Femur (tissue), 1 donor: ENCODE measurements at regions not wholly inside any gene's neighbourhood (a gene's known extent, or its start where the extent isn't known, plus 50 kb on each side); places are given as distances from the start of the nearest gene placed in this dataset.
"Not testable (repeated sequence)": the region's sequence is repeated elsewhere in the genome, so short reads cannot be mapped to it uniquely, and the experiment has no call there.

Experiments used
- DNase-seq: peaks from one replicate; pipeline ENCODE4 v3.0.0-alpha.2; 2017

GRCh38 chr4:170682558-170683294 lies 593.0 kb upstream of the AADAT start:
- no peak for DNase-seq

- DNase-seq = not testable (repeated sequence)
These were observed 592.3 kb upstream of the AADAT start for GRCh38 chr4:170682087-170682486.

GRCh38 chr4:170675568-170676262 lies 586.0 kb upstream of the AADAT start:
- DNase-seq = no peak

GRCh38 chr4:170674176-170674575 lies 584.4 kb upstream of the AADAT start:
- no peak for DNase-seq

DNA sequence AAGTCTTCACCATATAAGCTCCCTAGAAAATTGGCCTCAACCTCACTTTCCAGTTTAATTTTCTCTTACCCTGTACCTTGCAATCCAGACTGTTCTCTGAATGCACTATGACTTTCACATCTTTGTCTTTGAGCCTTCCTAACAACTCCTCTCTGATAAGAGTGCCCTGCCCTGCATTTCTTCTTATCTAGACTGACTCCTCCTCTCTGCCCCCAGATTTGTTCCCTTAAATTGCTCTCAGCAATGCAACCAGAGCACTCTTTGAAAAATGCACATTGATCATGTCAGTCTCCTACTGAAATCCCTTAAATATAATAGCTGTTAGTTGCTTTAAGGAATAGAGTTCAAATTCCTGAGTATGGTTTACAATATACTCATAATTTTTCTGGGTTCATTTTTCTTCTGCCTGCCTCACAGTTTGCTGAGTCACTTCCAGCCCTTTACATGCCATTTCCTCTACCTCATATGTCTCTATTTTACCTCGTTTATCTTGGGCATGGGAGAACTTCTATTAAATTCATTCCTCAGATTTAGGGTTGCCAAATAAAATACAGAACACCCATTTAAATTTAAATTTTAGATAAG lies 582.7 kb upstream of the AADAT start:
- DNase-seq = no peak

- no peak for DNase-seq
These were observed 581.4 kb upstream of the AADAT start for GRCh38 chr4:170671171-170671570.

DNA sequence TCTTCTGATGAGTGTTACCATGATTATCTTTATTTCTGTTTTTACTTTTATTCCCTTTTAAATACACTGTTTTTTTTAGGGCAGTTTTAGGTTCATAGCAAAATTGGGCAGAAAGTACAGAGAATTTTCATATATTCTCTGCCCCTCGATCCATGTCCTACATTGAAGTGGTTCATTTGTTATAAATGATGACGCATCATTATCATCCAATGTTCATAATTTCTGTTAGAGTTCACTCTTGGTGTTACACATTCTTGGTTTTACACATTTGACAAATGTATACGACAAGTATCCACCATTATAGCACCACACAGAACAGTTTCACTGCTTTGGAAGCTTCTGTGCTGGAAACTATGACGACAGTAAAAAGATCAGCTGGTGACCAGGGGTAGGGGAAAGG lies 578.1 kb upstream of the AADAT start:
- no peak for DNase-seq

GRCh38 chr4:170666909-170667308 lies 577.2 kb upstream of the AADAT start:
- DNase-seq = no peak

DNA sequence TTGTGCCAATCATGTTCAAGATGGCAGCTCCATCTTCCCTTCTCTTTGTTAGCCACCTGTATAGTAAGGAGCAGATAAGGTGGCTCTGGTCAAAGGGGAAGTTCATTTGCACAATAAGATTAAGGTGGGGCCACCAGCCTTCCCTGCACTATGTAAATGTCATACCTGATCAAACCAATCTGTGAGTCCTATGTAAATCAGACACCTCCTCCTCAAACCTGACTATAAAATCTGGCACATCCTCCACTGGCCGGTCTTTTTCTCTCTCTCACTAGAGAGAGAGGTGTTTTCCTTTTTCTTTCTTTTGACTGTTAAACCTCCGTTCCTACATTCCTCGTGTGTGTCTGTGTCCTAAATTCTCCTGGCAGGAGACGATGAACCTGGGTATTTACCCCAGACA lies 572.5 kb upstream of the AADAT start:
- no peak for DNase-seq

- DNase-seq = no peak
These were observed 568.0 kb upstream of the AADAT start for GRCh38 chr4:170657761-170658160.

DNA sequence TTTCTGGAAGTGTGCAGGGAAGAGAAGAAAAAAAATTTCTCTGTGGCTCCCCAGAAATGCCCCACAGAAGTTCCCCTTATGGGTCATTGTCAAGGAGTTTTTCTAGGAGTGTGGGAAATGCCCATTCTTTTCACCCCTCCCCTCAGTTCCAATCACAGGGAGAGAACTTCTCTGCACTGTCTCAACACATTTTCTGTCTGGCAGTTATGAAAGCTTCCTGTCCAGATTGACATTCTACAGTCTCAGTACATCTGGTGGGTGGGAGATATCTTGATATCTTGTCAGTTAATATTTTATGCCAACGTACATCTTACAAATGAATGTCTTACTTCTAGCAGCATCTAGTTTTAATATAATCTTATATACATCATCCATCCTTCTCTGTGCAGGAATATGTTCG lies 566.8 kb upstream of the AADAT start:
- no peak for DNase-seq

- DNase-seq = no peak
These were observed 562.8 kb upstream of the AADAT start for GRCh38 chr4:170652571-170652970.

DNA sequence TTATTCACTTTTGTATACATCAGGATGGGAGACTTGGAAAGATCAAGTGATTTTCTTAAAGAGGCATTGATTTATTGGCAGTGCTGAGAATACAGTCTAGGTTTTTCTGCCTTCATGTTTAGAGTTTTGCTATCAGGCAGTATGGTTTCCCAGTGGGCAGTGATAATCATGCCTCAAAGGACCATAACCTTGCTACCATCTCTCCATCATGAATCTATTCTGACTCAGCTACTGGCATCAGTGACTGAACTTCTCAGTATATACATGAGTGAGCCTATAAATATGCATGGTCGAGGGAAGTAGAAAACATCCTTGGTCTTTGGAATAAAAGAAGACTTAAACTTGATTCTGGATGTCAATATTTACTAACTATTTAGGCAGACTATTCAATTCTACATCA lies 562.0 kb upstream of the AADAT start:
- no peak for DNase-seq

- DNase-seq = no peak
These were observed 537.7 kb upstream of the AADAT start for GRCh38 chr4:170627418-170627817.

DNA sequence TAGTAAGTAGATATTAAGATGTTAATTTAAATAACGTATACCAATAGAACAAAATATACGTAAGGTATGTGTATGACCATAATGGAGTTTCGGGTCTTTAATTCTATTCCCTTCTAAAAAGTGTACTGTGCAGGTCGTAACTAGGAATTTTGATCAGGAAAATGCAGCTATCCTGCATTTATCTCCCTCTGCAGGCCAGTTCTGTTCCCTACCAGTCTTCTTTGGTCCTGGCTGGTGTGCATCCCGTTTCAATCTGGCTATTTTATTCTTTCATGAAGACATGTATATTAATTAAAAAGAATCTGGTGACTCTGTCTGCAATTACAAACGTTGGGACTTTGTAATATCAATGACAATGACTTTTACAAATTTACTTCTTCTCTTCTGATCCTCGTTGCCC lies 534.1 kb upstream of the AADAT start:
- DNase-seq = no peak

DNA sequence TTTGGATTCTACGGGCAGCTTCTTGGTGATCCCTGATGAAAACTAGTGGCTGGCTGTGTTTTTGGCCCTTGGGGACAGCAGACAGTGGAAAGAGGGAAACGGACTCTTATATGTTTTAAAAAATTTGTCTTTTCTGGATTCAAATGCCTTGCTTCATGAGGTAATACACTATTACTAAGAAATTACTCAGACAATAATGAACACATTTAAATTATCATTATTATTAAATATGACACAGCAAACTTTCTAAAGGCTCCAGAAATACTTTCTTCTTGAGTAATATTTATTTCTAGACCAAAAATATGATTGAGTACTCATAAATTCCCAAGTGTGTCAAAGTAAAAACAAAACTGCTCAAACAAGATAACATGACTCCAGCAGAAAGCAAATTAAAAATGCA lies 520.7 kb upstream of the AADAT start:
- no peak for DNase-seq

DNA sequence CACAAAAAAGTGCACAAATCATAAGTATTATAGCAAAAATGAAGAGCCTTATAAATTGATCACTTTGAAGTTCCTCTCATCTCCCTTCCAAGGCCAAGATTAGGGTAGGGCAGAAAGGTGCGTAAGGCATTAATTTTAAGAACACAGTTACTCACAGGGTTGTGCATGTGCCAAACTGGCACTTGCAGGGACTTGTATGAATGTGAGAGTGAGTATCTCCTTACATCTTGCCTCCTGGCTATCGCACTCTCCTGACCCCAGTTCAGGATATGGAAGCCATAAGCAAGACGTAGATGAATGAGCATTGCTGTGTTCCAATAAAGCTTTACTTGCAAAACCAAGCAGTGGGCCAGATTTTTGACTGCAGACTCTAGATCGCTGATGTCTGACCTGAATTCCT lies 510.1 kb upstream of the AADAT start:
- DNase-seq = no peak

DNA sequence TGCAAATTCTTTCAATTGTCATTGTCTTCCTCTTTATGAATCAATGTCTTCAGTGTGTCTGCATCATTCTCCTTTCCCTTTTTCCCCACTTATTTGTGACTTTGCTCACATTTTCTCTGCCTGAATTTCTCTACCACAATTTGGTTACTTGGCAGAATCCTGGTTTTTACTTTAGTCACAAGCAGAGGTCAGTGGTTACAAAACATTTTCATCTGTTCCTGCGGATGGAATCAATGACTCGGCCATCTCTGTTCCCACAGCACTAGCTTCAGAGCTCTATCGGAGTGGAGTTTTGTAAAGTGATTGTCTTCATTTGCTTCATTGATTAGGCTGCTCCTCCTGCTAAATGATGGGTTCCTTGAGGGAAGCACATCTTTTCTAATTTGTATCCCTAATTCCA lies 501.3 kb upstream of the AADAT start:
- DNase-seq = no peak

DNA sequence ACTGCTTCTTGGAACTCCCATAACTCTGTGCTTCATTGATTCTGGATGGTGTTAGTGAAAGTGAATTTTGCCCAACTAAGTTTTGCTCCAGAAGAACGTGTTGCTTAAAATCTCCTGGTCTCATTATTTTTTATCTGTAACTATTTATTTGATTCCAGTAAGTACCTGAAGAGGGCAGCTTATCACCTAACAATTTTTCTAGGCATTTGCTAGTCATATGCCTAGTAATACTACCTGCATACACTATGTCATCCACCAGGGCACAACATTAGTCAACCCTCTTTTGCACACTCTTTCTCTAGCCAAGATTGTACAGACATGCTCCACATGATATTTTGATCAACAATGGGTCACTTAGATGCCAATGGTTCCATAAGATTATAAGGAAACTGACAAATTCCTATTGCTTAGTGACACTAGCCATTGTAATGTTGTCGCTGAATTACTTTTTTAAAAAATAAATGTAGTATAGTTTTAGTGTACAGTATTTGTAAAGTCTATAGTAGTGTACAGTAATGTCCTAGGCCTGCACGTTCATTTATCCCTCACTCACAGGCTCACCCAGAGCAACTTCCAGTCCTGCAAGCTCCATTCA lies 499.9 kb upstream of the AADAT start:
- DNase-seq = no peak

DNA sequence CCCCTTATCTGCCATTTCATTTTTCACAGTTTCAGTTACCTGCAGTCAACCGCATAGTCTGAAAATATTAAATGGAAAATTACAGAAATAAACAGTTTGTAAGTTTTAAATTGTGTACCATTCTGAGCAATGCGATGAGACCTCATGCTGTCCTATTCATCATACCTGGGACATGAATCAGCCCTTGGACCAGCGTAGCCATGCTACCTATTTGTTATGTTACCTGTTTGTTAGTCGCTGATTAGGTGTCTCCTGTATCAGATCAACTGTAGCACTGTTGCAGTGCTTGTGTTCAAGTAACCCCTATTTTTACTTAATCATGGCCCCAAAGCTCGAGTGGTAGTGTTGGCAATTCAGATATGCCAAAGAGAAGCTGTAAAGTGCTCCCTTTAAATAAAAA lies 492.2 kb upstream of the AADAT start:
- no peak for DNase-seq

DNA sequence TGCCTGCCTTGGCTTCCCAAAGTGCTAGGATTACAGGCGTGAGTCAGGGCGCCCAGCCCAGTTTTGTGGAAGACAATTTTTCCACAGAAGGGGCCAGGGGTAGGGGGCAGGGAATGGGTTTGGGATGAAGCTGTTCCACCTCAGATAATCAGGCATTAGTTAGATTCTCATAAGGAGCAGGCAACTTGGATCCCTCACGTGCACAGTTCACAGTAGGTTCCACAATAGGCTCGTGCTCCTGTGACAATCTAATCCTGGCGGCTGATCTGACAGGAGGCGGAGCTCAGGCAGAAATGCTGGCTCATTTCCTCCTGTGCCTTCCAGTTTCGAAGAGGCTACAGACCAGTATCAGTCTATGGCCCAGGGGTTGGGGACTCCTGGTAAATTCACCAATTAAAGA lies 491.6 kb upstream of the AADAT start:
- no peak for DNase-seq

GRCh38 chr4:170580651-170581050 lies 490.9 kb upstream of the AADAT start:
- DNase-seq = no peak

DNA sequence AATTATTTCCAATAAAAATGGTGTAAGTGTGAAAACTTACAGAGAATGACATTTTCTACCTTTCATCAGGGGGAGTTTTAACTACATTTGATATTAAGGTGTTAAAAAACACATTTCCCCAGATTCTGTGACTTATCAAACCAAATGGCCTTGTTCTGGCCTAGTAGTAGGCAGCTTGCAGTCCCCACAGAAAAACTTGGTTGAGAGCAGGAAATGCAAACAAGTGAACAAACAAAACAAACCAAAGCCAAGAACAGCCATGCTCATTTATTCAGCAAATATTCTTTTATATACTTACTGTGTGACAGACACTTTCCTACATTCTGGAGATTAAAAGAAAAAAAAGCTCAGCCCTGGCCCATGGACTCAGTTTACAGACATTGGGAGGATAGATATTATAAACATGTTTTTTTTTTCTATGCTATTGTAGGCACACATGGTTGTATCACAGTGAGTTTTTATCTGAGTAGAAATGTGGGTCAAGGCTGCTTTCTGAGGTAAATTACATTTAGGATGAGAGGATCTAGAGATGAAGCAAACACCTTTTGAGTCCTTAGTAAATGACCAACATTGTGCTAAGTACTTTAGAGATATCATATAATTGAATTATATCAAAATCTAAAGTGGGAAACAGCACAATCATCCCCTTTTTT lies 449.2 kb upstream of the AADAT start:
- no peak for DNase-seq
